OCI-LY3 (cell line): ENCODE measurements at regions not wholly inside any gene's neighbourhood (a gene's known extent, or its start where the extent isn't known, plus 50 kb on each side); places are given as distances from the start of the nearest gene placed in this dataset.

ENCODE experiments used
- H2AFZ ChIP-seq: fragments of 200-600, 300-600 bp; shearing (Covaris generic); 2 replicates; pipeline ENCODE4 v1.6.0; 2014; ENCODE audit warnings: antibody characterized with exemption, low read depth, low read length
- H3K27ac ChIP-seq: fragments of 200-600, 300-600 bp; sonication (generic); 2 replicates; pipeline ENCODE4 v1.5.1; 2014; ENCODE audit warnings: mild to moderate bottlenecking, low read length, moderate library complexity, mixed read lengths
- H3K27me3 ChIP-seq: fragments of 200-600, 300-600 bp; sonication (generic); 2 replicates; pipeline ENCODE4 v1.6.1; 2014; ENCODE audit warnings: low read depth, low read length, mixed read lengths
- H3K36me3 ChIP-seq: fragments of 200-600, 300-600 bp; sonication (generic); replicated peaks from 2 replicates; pipeline ENCODE3; 2014; ENCODE audit warnings: low read depth, low read length, mixed read lengths
- H3K4me1 ChIP-seq: fragments of 300-600, 200-600 bp; sonication (generic); 2 replicates; pipeline ENCODE4 v1.6.1; 2014; ENCODE audit warnings: low read length, mixed read lengths
- H3K4me2 ChIP-seq: fragments of 200-600, 300-600 bp; sonication (generic); 2 replicates; pipeline ENCODE4 v1.6.1; 2014; ENCODE audit warnings: low read length, mixed read lengths
- H3K4me3 ChIP-seq: fragments of 300-600, 200-600 bp; sonication (generic); 2 replicates; pipeline ENCODE4 v1.5.1; 2014; ENCODE audit warnings: antibody characterized with exemption, mild to moderate bottlenecking, low read length, moderate library complexity
- H3K79me2 ChIP-seq: fragments of 300-600, 200-600 bp; shearing (Covaris generic); 2 replicates; pipeline ENCODE4 v1.6.1; 2014; ENCODE audit warnings: mild to moderate bottlenecking, low read length, mixed read lengths
- H3K9ac ChIP-seq: fragments of 300-600, 200-600 bp; shearing (Covaris generic); 2 replicates; pipeline ENCODE4 v1.6.0; 2014; ENCODE audit warnings: mild to moderate bottlenecking, low read length, moderate library complexity
- H3K9me3 ChIP-seq: fragments of 200-600, 300-600 bp; shearing (Covaris generic); 2 replicates; pipeline ENCODE4 v1.6.1; 2014; ENCODE audit warnings: low read length, mixed read lengths; ENCODE audit not compliant: insufficient read depth
- H4K20me1 ChIP-seq: fragments of 200-600, 300-600 bp; sonication (generic); 2 replicates; pipeline ENCODE4 v1.6.1; 2016; ENCODE audit warnings: low read length, mixed read lengths; ENCODE audit not compliant: insufficient read depth
- CTCF ChIP-seq: fragments of 200-600, 300-600 bp; sonication (generic); IDR thresholded peaks from 2 replicates; pipeline ENCODE4 v1.5.1; 2014; ENCODE audit warnings: antibody characterized with exemption, low read length, low read depth
- EZH2phosphoT487 ChIP-seq: fragments of 200-600 bp; shearing (Covaris generic); IDR thresholded peaks from 2 replicates; pipeline ENCODE4 v1.6.1; 2018; ENCODE audit warnings: antibody characterized with exemption, mixed run types, low read depth

GRCh38 chr2:146754606-146755005, 1090.2 kb upstream of the ACVR2A start:
- Histone ChIP-seq H3K9ac (no peak overlapping the region), H3K36me3 (no peaks in the 10 kb centered on the region), H3K4me1 (no peaks in the 10 kb centered on the region), H3K4me3 (no peak overlapping the region), H4K20me1 (no peaks in the 10 kb centered on the region), H3K27ac (no peak overlapping the region), H3K27me3 (no peaks in the 10 kb centered on the region), H3K4me2 (no peak overlapping the region), H3K79me2 (no peaks in the 10 kb centered on the region), H3K9me3 (no peaks in the 10 kb centered on the region), H2AFZ (no peak overlapping the region)
- TF ChIP-seq EZH2phosphoT487, result no peak
- TF ChIP-seq CTCF, result no peak

GRCh38 chr2:146748046-146748445, 1096.8 kb upstream of the ACVR2A start:
- Histone ChIP-seq H3K79me2 (no peaks in the 10 kb centered on the region), H3K36me3 (no peaks in the 10 kb centered on the region), H3K4me2 (no peak overlapping the region), H2AFZ (no peak overlapping the region), H3K9ac (no peak overlapping the region), H3K27ac (no peak overlapping the region), H3K27me3 (no peaks in the 10 kb centered on the region), H3K4me3 (no peak overlapping the region), H3K9me3 (no peaks in the 10 kb centered on the region), H4K20me1 (no peaks in the 10 kb centered on the region), H3K4me1 (no peaks in the 10 kb centered on the region)
- no peak for TF ChIP-seq EZH2phosphoT487

- H4K20me1 ChIP-seq, result no peaks in the 10 kb centered on the region
- TF ChIP-seq EZH2phosphoT487, result no peak
- TF ChIP-seq CTCF, result no peak
- no peaks in the 10 kb centered on the region for H3K9me3 ChIP-seq
- H3K36me3 ChIP-seq, result no peaks in the 10 kb centered on the region
- no peak overlapping the region for H2AFZ ChIP-seq
- no peak overlapping the region for H3K9ac ChIP-seq
- H3K4me3 ChIP-seq, result no peak overlapping the region
- H3K79me2 ChIP-seq, result no peaks in the 10 kb centered on the region
- no peaks in the 10 kb centered on the region for H3K27me3 ChIP-seq
- H3K4me1 ChIP-seq, result peaks cover 5% of the 10 kb centered on the region; the same call in 1 of the 2 replicates
- no peak overlapping the region for H3K4me2 ChIP-seq
- no peak overlapping the region for H3K27ac ChIP-seq
Observed at GRCh38 chr2:146741260-146741659, 1103.6 kb upstream of the ACVR2A start.

GRCh38 chr2:146734821-146735190, 1110.0 kb upstream of the ACVR2A start:
- TF ChIP-seq EZH2phosphoT487 (no peak), CTCF (no peak)
- Histone ChIP-seq H4K20me1 (no peaks in the 10 kb centered on the region), H3K4me2 (no peak overlapping the region), H3K4me3 (no peak overlapping the region), H3K27ac (no peak overlapping the region), H3K27me3 (no peaks in the 10 kb centered on the region), H3K36me3 (no peaks in the 10 kb centered on the region), H3K79me2 (no peaks in the 10 kb centered on the region), H2AFZ (no peak overlapping the region), H3K9me3 (no peaks in the 10 kb centered on the region), H3K4me1 (peaks cover 5% of the 10 kb centered on the region; the same call in 1 of the 2 replicates), H3K9ac (no peak overlapping the region)
